ENCODE measurements at regions not wholly inside any gene's neighbourhood (a gene's known extent, or its start where the extent isn't known, plus 50 kb on each side); places are given as distances from the start of the nearest gene placed in this dataset.
"Not testable (repeated sequence)": the region's sequence is repeated elsewhere in the genome, so short reads cannot be mapped to it uniquely, and the experiment has no call there.

GRCh38 chr2:101645886-101646285 lies 51.6 kb upstream of the MAP4K4 start:
- not testable (repeated sequence) for DNase-seq (ENCODE audit: low read depth)

DNA sequence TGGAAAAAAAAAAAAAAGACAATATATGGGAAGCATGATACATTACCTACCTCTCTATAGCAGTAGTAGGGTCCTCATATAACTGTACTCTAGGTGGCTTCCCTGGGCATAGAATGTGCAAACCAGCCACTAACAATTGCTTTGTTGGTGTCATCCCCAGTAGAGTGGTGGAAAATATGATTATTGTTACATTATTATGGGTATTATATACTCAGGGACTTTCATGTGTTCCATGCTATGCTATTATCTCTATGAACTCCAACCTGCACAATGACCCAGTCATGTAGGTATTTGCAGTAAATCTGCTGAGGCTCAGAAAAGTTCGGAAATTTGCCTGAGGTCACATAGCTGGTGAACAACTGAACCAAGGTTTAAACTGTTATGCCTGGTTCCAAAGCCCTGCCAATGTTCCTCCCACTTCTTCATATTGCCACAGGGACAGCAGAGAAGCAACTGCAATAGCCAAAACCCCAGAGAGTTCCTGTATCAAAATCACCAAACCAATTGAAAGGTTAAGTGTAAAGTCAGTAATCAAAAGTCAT lies 52.6 kb upstream of the MAP4K4 start:
- no peak for DNase-seq (ENCODE audit: low read depth)

DNA sequence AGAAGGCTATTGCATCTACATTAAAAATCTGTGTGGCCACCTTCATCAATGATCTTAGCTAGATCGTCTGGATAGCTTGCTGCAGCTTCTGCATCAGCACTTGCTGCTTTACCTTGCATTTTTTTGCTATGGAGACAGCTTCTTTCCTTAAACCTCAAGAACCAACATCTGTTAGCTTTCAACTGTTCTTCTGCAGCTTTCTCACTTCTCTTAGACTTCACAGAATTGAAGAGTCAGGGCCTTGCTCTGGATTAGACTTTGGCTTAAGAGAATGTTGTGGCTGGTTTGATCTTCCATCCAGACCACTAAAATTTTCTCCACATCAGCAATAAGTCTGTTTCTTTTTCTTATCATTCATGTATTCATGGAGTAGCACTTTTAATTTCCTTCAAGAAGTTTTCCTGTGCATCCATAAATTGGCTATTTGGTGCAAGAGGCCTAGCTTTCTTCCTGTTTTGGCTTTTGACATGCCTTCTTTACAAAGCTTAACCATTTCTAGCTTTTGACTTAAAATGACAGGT lies 54.4 kb upstream of the MAP4K4 start:
- no peak for DNase-seq (ENCODE audit: low read depth)

- no peak for DNase-seq (ENCODE audit: low read depth)
These were observed 58.5 kb upstream of the MAP4K4 start for GRCh38 chr2:101638817-101639605.

DNA sequence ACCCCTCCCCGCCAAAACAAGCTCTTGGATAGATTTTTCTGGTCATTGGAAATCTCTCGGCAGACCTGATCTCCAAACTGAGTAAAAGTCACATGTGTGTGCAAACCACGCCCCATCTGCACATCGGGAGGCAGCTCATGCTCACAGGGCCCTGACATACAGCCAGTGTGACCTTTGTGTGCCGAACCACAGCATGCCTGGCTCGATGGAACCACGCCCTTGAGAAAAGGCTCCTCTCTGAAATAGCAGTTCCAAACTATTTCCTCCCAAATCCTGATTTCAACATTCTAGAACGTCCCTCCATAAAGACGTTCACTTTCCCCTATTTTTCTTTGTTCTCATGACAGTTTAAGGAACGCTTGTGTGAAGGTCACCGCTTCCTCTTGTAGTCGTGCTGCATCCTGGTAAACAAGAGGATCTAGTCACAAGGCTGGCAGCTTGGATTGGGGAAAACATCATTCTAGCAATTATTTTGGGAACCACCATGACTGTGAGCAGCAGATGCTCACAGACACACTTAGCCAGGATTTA lies 59.3 kb upstream of the MAP4K4 start:
- no peak for DNase-seq (ENCODE audit: low read depth)

DNA sequence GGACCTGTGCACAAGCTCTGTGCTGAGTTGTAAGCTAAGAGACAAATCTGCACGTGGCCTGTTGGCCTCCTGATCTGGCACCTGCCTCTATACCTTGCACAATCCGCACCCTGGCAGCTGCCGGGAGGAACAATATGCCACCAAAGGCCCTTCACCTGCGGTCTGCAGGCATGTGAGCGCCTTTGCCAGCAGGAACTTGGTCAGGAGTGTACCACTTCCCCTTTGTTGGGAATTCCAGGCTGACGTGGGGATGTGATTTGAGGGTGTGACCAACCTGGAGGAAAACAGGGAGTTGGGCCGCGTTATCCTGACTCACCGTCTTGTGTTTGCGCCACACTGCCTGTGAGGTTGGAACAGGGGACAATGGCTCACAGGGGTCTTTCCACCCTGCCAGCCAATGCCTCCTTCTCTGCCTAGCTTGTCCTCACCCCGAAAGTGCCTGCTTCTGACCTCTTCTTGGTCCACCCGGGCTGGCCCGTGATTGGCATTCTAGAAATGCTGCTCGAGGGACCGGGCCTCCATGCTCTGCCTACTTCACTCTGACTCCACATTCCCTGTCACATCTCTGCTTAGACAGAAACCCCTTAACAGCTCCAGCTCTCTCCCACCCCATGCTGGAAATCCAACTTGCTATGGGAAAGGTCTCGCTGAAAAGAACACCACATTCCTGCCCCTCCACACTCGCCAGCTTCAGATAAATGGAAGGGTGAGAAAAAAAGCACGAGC lies 67.1 kb upstream of the MAP4K4 start:
- no peak for DNase-seq (ENCODE audit: low read depth)

DNA sequence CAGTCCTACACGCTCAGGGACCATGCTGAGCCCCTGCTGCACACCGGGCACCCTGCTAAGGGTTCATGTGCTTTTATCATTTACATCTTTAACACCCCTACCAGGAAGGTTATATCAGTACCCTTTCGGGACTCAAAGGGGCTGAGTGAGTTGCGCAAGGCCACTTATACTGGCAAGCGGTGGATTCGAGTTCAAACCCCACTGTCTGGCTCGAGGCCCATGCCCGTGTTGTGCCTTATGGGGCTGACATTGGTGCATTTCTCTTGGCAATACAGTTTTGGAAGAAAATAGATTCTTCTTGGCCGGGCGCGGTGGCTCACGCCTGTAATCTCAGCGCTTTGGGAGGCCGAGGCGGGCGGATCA lies 69.5 kb upstream of the MAP4K4 start:
- DNase-seq (ENCODE audit: low read depth): no peak

GRCh38 chr2:101627285-101628029 lies 70.0 kb upstream of the MAP4K4 start:
- no peak for DNase-seq (ENCODE audit: low read depth)

DNA sequence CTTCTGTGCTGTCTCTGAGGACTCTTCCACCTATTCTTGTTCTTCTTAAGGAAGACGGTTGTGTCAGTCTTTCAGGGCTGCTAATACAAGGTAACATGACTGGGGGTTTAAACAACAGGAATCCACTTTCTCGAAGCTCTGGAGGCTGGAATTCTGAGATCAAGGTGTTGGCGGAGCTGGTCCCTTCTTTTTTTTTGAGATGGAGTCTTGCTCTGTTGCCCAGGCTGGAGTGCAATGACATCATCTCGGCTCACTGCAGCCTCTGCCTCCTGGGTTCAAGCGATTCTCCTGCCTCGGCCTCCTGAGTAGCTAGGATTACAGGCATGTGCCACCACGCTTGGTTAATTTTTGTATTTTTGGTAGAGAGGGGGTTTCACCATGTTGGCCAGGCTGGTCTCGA lies 71.7 kb upstream of the MAP4K4 start:
- not testable (repeated sequence) for DNase-seq (ENCODE audit: low read depth)

- DNase-seq (ENCODE audit: low read depth): no peak
These were observed 72.1 kb upstream of the MAP4K4 start for GRCh38 chr2:101625387-101625786.

- DNase-seq (ENCODE audit: low read depth): no peak
These were observed 72.7 kb upstream of the MAP4K4 start for GRCh38 chr2:101624706-101625332.

DNA sequence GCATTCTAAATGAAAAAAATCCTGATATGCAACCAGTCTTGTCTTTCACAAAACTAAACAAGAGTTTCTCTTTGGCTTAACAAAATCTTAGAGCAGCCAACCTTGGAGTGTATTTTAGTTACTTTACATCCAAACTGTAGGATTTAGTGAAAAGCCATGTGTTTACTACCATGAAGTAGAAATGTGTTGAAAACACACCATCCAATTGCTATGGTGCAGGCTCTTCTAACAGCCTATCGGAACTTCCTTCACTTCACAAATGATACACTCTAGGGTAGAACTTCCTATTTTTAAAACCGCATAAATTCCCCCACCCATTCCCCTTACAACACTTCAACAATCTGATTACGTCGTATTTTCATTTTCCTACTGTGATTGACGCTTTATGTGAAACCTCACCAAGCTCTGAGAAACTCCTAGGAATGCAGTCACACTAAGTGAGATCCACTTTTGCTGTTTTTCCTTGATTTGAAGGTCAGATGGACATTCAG lies 74.4 kb upstream of the MAP4K4 start:
- no peak for DNase-seq (ENCODE audit: low read depth)

DNA sequence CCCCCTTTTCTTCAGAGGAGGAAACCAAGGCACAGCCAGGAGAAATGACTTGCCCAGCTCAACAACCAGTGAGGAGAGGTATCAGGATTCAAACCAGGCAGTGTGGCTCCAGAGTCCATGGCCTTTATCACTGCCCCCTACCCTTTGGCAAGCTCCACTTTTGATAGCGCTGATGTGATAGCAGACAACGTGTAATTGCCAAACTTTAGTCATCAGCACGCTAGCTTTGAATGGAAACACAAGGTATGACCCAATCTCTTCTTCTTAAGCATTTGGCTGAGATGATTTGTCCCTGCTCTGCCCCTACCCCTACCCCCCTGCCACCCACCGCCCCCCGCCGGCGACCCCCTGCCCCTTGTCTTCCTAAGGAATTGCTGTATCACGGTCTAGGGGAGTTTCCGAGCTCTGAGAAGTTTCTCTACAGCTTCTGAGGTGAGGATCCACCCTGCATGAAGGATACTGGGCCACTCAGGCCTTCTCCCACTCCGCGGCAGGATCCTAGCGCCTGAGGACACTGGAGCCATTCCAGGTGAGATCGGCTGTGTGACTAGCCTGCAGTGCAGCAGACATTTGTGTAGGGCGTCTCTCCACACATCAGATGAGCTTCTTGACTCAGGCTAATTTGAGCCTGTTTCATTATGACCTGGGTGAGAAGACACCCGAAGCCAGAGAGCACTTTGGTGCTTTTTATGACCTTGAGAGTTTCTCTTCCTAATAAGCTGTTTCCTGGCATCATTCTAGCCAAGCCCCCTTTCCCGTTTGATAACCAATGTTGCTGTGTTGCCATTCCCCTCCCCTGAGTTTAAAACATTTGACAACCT lies 75.1 kb upstream of the MAP4K4 start:
- no peak for DNase-seq (ENCODE audit: low read depth)

DNA sequence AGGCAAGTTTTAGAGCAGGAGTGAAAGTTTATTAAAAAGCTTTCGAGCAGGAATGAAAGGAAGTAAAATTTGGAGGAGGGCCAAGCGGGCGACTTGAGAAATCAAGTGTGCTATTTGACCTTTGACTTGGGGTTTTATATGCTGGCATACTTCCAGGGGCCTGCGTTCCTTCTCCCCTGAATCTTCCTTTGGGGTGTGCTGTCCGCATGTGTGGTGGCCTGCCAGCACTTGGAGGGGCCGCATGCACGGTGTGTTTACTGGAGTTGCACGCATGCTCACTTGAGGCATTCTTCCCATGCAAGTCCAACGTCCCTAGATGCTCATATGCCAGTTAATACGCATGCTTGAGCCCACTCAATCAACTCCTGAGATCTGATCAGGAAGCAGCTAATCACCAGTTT lies 78.3 kb upstream of the MAP4K4 start:
- DNase-seq (ENCODE audit: low read depth): no peak

DNA sequence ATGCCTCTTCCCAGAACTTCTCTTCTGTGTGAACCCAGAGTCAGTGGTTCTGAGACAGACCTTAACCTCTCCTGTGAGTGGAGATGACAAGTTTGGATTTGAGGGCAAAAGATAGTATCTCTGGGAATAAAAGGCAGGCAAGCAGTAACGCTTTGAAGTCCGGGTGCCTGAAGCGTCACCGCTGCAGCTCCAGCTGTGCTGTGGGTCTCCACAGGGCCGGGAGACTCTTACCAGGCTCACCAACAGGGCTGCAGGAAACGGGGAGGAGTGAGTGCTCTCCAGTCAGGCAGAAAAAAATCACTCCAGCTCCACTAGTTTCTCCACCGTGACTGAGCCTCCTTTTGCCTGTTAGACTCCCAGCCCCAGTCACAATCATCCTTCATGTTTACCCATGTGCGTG lies 79.7 kb upstream of the MAP4K4 start:
- DNase-seq (ENCODE audit: low read depth): no peak

DNA sequence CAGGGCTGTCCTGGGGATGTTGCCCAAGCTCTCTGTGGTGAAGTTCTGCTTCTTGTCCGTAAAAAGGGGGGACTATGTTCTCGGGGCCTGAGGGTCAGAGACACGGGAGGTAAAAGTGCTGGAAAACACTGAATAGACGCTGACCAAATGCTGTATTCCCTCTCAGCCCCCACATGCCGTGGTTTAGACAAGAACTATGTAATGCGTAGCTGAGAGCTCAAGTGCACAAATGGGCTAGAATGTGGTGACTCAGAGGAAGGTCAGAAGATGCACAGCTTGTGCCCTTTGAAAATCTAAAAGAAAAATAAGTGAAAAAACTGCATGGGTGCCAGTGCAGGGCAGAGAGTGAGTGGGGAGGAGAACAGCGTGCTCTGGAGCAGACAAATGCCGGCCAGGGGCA lies 80.3 kb upstream of the MAP4K4 start:
- peak; percentile 81 for DNase-seq (ENCODE audit: low read depth)

DNA sequence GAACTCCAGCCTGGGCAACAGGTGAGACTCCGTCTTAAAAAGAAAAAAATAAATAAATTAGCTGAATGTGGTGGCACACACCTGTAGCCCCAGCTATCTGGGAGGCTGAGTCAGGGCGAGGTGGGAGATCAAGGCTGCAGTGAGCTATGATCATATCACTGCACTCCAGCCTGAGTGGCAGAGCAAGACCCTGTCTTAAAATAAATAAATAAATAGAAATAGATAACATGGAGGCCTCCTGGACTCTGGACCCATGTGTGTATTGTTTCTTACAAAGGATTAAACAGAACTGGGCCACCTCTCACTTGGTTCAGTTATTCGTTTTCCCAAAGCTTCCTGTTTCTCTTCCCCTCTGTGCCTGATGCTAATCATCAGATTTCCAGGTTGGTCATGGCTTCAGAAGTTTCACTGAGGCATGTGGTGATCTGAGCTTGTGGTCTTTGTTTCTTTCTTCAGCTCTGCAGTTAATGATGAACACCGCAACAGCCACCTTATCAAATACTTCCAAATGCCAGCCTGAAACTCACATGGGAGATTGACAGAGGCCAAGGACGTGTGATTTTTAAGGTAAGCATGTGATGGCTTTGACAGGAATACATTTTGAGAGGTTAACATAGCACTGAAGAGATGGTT lies 83.3 kb upstream of the MAP4K4 start:
- no peak for DNase-seq (ENCODE audit: low read depth)

GRCh38 chr2:101613056-101613704 lies 84.3 kb upstream of the MAP4K4 start:
- DNase-seq (ENCODE audit: low read depth): no peak

- no peak for DNase-seq (ENCODE audit: low read depth)
These were observed 85.5 kb upstream of the MAP4K4 start for GRCh38 chr2:101612019-101612418.
